Transverse colon (tissue), 4 donors: ENCODE measurements at regions not wholly inside any gene's neighbourhood (a gene's known extent, or its start where the extent isn't known, plus 50 kb on each side); places are given as distances from the start of the nearest gene placed in this dataset.
"Not testable (repeated sequence)": the region's sequence is repeated elsewhere in the genome, so short reads cannot be mapped to it uniquely, and the experiment has no call there.

Experiments used
- DNase-seq: peaks from one replicate; pipeline ENCODE4 v3.0.0-alpha.2; 2019
- H3K27ac ChIP-seq, 4 donors: fragments of 200-600 bp; sonication (generic); 2 replicates each; pipeline ENCODE4 v1.5.1; 2016 to 2018; ENCODE audit warnings: inconsistent platforms in 4 of 4
- H3K27me3 ChIP-seq: fragments of 200-600 bp; sonication (generic); 2 replicates; pipeline ENCODE4 v1.5.1; 2017; ENCODE audit warnings: inconsistent platforms
- H3K36me3 ChIP-seq, 4 donors: fragments of 200-600 bp; sonication (generic); 2 replicates each; pipeline ENCODE4 v1.5.1; 2017 to 2019; ENCODE audit warnings: inconsistent platforms in 4 of 4
- H3K4me1 ChIP-seq, 4 donors: fragments of 200-600 bp; sonication (generic); 2 replicates each; pipeline ENCODE4 v1.5.1; 2017 to 2020; ENCODE audit warnings: inconsistent platforms in 4 of 4
- H3K4me3 ChIP-seq, 4 donors: fragments of 200-600 bp; sonication (generic); 1 replicate in 1 of 4; 2 replicates in 3 of 4; pipeline versions ENCODE4 v1.5.1 to v1.6.1; 2017 to 2019; ENCODE audit warnings: inconsistent platforms in 4 of 4
- H3K9me3 ChIP-seq, 2 donors: fragments of 200-600 bp; sonication (generic); 2 replicates each; pipeline ENCODE4 v1.5.1; 2017 to 2019; ENCODE audit warnings: inconsistent platforms in 2 of 2
- CTCF ChIP-seq, 5 experiments: fragments of 200-600 bp in 3 of 5; fragments of 450-650 bp in 2 of 5; sonication (generic) in 3 of 5; IDR thresholded peaks; 1 replicate in 2 of 5; 2 replicates in 3 of 5; pipeline ENCODE4 v1.5.1; 2016 to 2017; ENCODE audit warnings: antibody characterized with exemption in 5 of 5, inconsistent platforms in 3 of 5, mild to moderate bottlenecking in 2 of 5, moderate library complexity in 1 of 5
- EP300 ChIP-seq: sonication (generic); formaldehyde crosslinking; IDR thresholded peaks from one replicate; pipeline ENCODE4 v1.6.1; 2017; ENCODE audit warnings: antibody characterized with exemption, low read depth
- POLR2A ChIP-seq: fragments of 450-650 bp; IDR thresholded peaks from one replicate; pipeline ENCODE4 v1.6.1; 2016; ENCODE audit warnings: antibody characterized with exemption, mild to moderate bottlenecking, moderate library complexity
- POLR2AphosphoS5 ChIP-seq, 3 donors: sonication (generic); formaldehyde crosslinking; IDR thresholded peaks; one replicate each; pipeline ENCODE4 v1.6.1; 2016; ENCODE audit warnings: antibody characterized with exemption in 3 of 3
- WGBS, 2 donors: methylation state at CpG; one replicate each; pipeline ENCODE4 v1.1.5; 2018; ENCODE audit warnings: low coverage in 1 of 2; 5-methylcytosine and 5-hydroxymethylcytosine counted together
- in situ Hi-C, 4 donors: fragments of 200-750 bp; cut with MboI; loops; one replicate each; pipeline versions ENCODE4 v1.15.0 to v1.15.1; 2017; ENCODE audit warnings: low sequenced_read_pairs in 3 of 4, low pct_ligation_motif_present in 1 of 4, low pct_unique_long_range_greater_than_20kb in 1 of 4
- intact Hi-C: fragments of 100-400 bp; cut with DNase I; formaldehyde crosslinking; loops from one replicate; pipeline ENCODE4 v1.15.1; 2023; ENCODE audit warnings: low total_unique reads

GRCh38 chr5:160496784-160497183, 75.1 kb downstream of the PTTG1 start:
- 95 to 97% methylated on average over 5 of the region's 5 CpGs for WGBS, 2 donors
- Histone ChIP-seq H3K27ac (no peak overlapping the region), H3K4me3 (no peak overlapping the region), H3K9me3 (no peaks in the 10 kb centered on the region), H3K27me3 (no peaks in the 10 kb centered on the region), H3K36me3 (no peaks in the 10 kb centered on the region), H3K4me1 (peaks cover 0 to 6% (median 0%) of the 10 kb centered on the region in 4 donors)
- in situ Hi-C loops (loop anchor here in 1 of 4 donors (25.0 kb wide), 1 partner anchor 291 kb away; no protein-coding TSS in a partner anchor), intact Hi-C loops (no loop called here)
- DNase-seq, result no peak
- no peak for TF ChIP-seq POLR2AphosphoS5 (IDR thresholded peaks at IDR 0.05)
- TF ChIP-seq POLR2A, result no peak
- TF ChIP-seq CTCF (IDR thresholded peaks at IDR 0.05), result no peak
- no peak for TF ChIP-seq EP300

GRCh38 chr5:160497878-160498277, 76.2 kb downstream of the PTTG1 start:
- no peaks in the 10 kb centered on the region for H3K27me3 ChIP-seq
- TF ChIP-seq POLR2A, result no peak
- TF ChIP-seq POLR2AphosphoS5 (IDR thresholded peaks at IDR 0.05), result no peak
- TF ChIP-seq CTCF (IDR thresholded peaks at IDR 0.05), result no peak
- TF ChIP-seq EP300, result no peak
- in situ Hi-C loops, result loop anchor here in 1 of 4 donors (25.0 kb wide), 1 partner anchor 289 kb away; no protein-coding TSS in a partner anchor
- intact Hi-C loops, result no loop called here
- peaks cover 0 to 6% (median 0%) of the 10 kb centered on the region in 4 donors for H3K4me1 ChIP-seq
- H3K4me3 ChIP-seq, result no peak overlapping the region
- DNase-seq, result no peak
- H3K27ac ChIP-seq, result no peak overlapping the region
- no peaks in the 10 kb centered on the region for H3K36me3 ChIP-seq
- H3K9me3 ChIP-seq, result no peaks in the 10 kb centered on the region
- 81 to 83% methylated on average over 2 of the region's 2 CpGs for WGBS, 2 donors

GRCh38 chr5:160498441-160499043, 76.9 kb downstream of the PTTG1 start:
- H3K9me3 ChIP-seq, intact Hi-C loops, H3K27ac ChIP-seq, H3K27me3 ChIP-seq, H3K4me1 ChIP-seq, H3K36me3 ChIP-seq, DNase-seq, H3K4me3 ChIP-seq: not testable (repeated sequence)
- 93 to 97% methylated on average over 14 to 20 of the region's 21 CpGs for WGBS, 2 donors
- in situ Hi-C loops, result loop anchor here in 1 of 4 donors (25.0 kb wide), 1 partner anchor 289 kb away; no protein-coding TSS in a partner anchor

GRCh38 chr5:160500786-160501779, 79.4 kb downstream of the PTTG1 start:
- WGBS, 2 donors, result 70 to 73% methylated on average over 6 of the region's 6 CpGs
- no peaks in the 10 kb centered on the region for H3K36me3 ChIP-seq
- intact Hi-C loops, result no loop called here
- no peak for DNase-seq
- TF ChIP-seq POLR2AphosphoS5 (IDR thresholded peaks at IDR 0.05), result no peak
- no peak for TF ChIP-seq POLR2A
- no peak for TF ChIP-seq CTCF (IDR thresholded peaks at IDR 0.05)
- no peak for TF ChIP-seq EP300
- no peak overlapping the region for H3K4me3 ChIP-seq
- peaks cover 0 to 6% (median 0%) of the 10 kb centered on the region in 4 donors for H3K4me1 ChIP-seq
- no peaks in the 10 kb centered on the region for H3K9me3 ChIP-seq
- H3K27me3 ChIP-seq, result no peaks in the 10 kb centered on the region
- in situ Hi-C loops, result loop anchor here in 1 of 4 donors (25.0 kb wide), 1 partner anchor 286 kb away; no protein-coding TSS in a partner anchor
- H3K27ac ChIP-seq, result no peak overlapping the region
